Liver (tissue), 3 donors: ENCODE measurements at regions not wholly inside any gene's neighbourhood (a gene's known extent, or its start where the extent isn't known, plus 50 kb on each side); places are given as distances from the start of the nearest gene placed in this dataset.

Experiments
- CTCF ChIP-seq: fragments of 150-350 bp; IDR thresholded peaks from 2 replicates; pipeline ENCODE4 v1.5.1; 2017; ENCODE audit warnings: improper control_type of control experiment, low read depth, low read length; ENCODE audit not compliant: missing input control
- EGR1 ChIP-seq, 2 donors: IDR thresholded peaks; 2 replicates each; pipeline ENCODE4 v1.6.1; 2016 to 2018; ENCODE audit warnings: antibody characterized with exemption in 2 of 2, low read depth in 2 of 2
- GABPA ChIP-seq, 2 donors: IDR thresholded peaks in 1 of 2; conservative IDR thresholded peaks in 1 of 2; 2 replicates each; pipeline ENCODE4 v1.6.1; 2016; ENCODE audit warnings: antibody characterized with exemption in 2 of 2, mild to moderate bottlenecking in 1 of 2, moderate library complexity in 1 of 2
- HNF4A ChIP-seq, 2 donors: conservative IDR thresholded peaks; 2 replicates each; pipeline ENCODE4 v1.6.1; 2016; ENCODE audit warnings: antibody characterized with exemption in 2 of 2, mild to moderate bottlenecking in 2 of 2
- JUND ChIP-seq, 2 donors: IDR thresholded peaks; 2 replicates each; pipeline ENCODE4 v1.6.1; 2016; ENCODE audit warnings: antibody characterized with exemption in 2 of 2
- MAX ChIP-seq: IDR thresholded peaks from 2 replicates; pipeline ENCODE4 v1.6.1; 2016; ENCODE audit warnings: antibody characterized with exemption
- RAD21 ChIP-seq, 2 donors: IDR thresholded peaks; 2 replicates each; pipeline ENCODE4 v1.6.1; 2016; ENCODE audit warnings: antibody characterized with exemption in 2 of 2, mild to moderate bottlenecking in 2 of 2
- REST ChIP-seq: IDR thresholded peaks from 2 replicates; pipeline ENCODE4 v1.6.1; 2016; ENCODE audit warnings: antibody characterized with exemption, mild to moderate bottlenecking
- RXRA ChIP-seq, 2 donors: IDR thresholded peaks; 2 replicates each; pipeline ENCODE4 v1.6.1; 2017 to 2018; ENCODE audit warnings: antibody characterized with exemption in 2 of 2, mild to moderate bottlenecking in 1 of 2
- SP1 ChIP-seq: IDR thresholded peaks from 2 replicates; pipeline ENCODE4 v1.6.1; 2018; ENCODE audit warnings: antibody characterized with exemption, mild to moderate bottlenecking
- TAF1 ChIP-seq: conservative IDR thresholded peaks from 2 replicates; pipeline ENCODE4 v1.6.1; 2016; ENCODE audit warnings: antibody characterized with exemption, mild to moderate bottlenecking
- donor health status: healthy.
- donor health status: healthy.

- TF ChIP-seq CTCF (no peak), RXRA (IDR thresholded peaks at IDR 0.05) (no peak), SP1 (no peak), HNF4A (conservative IDR thresholded peaks at IDR 0.05) (no peak), TAF1 (no peak), REST (no peak), RAD21 (IDR thresholded peaks at IDR 0.05) (no peak), EGR1 (IDR thresholded peaks at IDR 0.05; ENCODE audit: low read depth in 2 of 2) (no peak), GABPA (IDR thresholded peaks at IDR 0.05 in 1 of 2, conservative IDR thresholded peaks at IDR 0.05 in 1 of 2) (no peak), JUND (IDR thresholded peaks at IDR 0.05) (no peak), MAX (no peak)
Observed at GRCh38 chr13:104855581-104855980, 1679.9 kb downstream of the EFNB2 start.
